GM19455 (cell line): ENCODE measurements at regions not wholly inside any gene's neighbourhood (a gene's known extent, or its start where the extent isn't known, plus 50 kb on each side); places are given as distances from the start of the nearest gene placed in this dataset.
A peak's percentile ranks its signal among the peaks of the same experiment; 100 is the strongest.

ENCODE experiments used
- ATAC-seq: cut with Tn5 transposase; IDR thresholded peaks from one replicate; pipeline ENCODE4 v1.9.1; 2021; ENCODE audit not compliant: unreplicated experiment

DNA sequence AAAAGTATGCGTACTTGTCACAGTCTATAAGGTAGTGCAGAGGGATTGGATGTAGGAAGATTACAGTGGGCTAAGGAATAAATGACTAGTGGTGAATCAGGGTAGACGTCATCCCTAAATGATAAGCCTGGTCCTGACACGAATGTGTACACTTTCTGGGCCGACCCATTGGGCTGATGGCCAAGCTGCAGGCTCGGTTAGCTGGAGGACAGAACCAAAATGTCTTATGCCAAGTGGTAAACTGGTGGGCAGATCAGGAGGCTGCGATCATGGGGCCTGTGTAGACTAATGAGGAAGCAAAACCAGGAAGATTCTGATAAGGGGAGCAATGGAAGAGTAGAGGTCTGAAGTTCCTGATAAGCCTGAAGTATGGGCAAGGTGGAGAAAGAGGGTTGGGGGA is 272.8 kb upstream of the GATB start:
- ATAC-seq, result no peak

DNA sequence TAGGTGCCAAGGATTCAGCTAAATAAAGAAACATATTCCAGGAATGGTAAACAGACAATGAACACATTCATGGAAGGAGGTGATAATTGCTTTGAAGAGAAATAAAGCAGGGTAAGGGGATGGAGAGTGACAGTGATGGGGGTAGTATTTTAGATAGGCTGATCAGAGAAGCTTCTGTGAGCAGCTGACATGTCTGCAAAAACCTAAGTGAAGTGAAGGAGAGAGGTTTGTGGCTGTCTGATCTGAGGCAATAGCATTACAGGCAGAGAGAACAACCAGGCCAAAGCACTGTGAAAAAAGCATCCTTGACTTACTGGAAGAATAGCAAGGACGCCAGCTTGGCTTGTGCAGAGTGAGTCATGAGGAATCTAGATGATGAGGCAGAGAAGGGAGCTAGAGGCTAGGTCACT is 271.9 kb upstream of the GATB start:
- no peak for ATAC-seq

DNA sequence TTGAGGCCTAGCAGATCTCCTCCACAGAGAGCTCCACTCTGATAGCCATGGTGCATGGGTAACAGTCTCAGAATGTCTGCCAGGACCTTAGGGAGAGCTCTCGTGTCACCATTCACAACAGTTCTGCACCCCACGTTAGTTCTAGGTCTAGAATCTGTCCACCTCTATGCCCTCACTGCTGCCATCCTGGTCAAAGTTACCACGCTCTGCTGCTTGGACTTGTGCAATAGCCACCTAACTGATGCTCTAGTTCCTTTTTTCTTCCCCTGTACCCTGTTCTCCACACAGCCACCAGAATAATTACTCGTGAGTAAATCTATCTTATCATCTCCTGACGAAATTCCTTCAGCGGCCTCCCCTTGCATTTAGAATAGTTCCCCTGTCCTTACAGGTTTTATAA is 268.8 kb upstream of the GATB start:
- ATAC-seq, result no peak

DNA sequence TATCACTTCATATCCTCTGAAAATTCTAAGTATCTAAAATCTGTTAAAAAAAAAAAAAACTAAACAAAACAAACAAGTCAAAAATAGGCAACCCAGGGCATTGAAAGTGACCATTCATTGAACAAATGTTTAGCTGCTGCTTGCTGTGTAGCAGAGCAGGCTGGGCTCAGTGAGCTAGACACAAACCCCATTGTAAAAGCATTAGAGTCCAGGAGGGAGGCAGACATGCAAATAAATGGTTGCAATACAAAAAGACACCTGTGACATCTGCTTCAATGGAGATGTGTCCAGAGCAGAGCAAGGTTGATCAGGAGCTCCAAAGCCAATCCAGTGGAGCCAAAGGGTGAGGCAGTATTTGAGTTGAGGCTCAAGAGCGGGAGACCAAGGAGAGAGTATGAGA is 267.3 kb upstream of the GATB start:
- no peak for ATAC-seq

DNA sequence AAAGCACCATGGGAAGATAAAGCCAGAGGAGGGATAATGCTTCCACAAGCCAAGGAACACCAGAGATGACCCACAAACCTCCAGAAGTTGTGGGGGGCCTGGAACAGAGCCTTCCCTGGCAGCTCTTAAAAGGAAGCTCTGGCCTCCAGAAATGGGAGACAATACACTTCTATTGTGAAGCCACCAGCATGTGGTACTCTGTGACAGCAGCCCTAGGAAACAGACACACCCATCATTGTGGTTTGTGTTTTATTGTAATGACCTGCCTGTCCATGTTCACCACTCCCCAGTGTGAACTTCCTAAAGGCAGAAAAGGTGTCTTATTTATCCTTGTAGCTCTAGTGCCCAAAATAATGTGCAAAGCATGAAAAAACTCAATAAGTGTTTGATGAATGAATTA is 264.1 kb upstream of the GATB start:
- no peak for ATAC-seq

DNA sequence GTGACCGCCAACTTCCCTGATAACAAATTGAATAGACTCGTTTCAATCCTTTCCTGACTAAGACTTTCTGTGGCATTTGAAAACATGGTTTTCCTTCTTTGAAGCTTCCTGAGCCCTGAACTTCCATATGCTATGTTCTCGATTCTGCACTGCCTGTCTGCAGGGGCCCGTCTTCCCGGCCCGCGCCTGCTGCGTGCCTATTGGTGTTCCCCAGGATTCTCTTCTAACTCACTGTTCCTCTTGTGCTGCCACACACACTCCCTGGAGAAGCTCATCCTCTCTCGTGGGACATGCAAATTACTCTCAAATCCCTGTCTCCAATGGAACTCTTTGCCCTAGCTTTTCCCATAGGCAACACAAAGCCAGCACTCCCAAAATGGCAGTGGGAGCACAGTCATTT is 262.9 kb upstream of the GATB start:
- ATAC-seq, result no peak

DNA sequence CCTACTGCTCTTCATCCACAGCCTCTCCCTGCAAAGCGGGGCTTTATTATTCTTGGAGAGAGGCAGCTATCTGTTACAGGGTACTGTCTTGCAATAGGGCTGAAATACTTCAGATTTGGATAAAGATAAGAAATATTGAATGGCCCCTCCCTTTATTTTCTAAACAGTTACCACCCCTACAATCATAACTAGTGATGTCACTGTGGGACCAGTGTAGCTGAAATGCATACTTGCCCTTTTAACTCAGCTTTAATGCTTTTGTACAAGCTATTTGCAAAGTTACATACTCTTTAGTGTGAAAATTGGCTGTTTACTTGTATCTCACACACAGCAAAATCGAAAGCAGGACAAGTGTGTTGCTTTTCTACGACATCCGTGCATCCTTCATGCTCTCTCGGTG is 261.7 kb upstream of the GATB start:
- no peak for ATAC-seq

DNA sequence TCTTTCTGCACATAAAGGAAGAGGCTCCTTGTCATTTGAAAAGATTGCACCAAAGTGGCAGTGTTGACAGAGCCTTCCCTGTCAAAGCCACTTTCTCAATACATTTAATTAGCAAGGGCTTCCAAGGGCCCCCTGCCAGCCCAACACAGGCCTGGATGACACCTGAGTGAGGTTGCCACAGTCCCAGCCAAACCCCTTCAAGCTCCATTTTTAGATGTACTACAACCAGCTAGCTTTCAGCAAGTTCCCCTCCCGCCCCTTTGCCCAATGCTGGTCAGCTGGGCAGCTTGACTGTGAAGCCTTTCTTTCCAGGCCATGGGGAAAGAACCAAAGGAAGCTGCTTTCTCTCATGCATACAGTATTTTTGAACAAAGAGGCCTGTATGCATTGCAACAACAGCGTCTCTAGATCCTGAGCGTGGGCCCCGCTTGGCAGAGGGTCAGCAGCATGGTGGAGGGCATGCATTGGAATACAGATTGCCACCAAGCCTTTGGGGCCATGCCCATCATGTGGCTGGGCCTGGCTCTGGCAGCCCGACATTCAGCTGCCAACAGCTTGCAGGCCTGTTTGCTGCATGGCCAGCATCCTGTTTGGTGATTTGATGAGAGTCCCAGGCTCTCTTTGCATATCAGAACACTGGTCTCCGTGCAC is 261.1 kb upstream of the GATB start:
- ATAC-seq, result no peak

DNA sequence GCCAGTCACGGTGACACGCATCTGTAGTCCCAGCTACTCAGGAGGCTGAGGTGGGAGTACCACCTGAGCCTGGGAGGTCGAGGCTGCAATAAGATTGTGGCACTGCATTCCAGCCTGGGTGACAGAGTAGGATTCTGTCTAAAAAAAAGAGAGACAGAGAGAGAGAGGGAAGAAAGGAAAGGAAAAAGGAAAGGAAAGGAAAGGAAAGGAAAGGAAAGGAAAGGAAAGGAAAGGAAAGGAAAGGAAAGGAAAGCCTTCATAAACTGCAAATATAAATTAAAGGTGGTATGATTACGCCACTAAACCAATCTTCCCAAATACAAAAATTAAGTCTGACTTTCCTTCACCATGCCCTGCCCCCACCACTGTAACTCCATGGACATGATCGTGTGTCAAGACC is 259.3 kb upstream of the GATB start:
- no peak for ATAC-seq

DNA sequence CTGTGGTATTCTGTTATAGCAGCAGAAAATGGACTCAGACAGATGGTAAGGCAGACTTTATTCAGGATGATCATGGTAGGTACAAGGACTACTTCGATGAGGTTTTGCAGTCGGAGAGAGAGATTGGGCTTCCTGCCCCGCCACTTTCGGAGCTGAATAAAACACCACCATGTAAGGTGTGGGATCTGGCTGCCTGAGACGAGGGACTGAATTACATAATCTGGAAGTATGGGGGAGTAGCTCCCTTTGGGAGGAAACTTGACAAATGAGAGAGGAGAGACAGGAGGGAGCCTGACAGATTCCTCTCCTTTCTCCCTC is 255.5 kb upstream of the GATB start:
- no peak for ATAC-seq

DNA sequence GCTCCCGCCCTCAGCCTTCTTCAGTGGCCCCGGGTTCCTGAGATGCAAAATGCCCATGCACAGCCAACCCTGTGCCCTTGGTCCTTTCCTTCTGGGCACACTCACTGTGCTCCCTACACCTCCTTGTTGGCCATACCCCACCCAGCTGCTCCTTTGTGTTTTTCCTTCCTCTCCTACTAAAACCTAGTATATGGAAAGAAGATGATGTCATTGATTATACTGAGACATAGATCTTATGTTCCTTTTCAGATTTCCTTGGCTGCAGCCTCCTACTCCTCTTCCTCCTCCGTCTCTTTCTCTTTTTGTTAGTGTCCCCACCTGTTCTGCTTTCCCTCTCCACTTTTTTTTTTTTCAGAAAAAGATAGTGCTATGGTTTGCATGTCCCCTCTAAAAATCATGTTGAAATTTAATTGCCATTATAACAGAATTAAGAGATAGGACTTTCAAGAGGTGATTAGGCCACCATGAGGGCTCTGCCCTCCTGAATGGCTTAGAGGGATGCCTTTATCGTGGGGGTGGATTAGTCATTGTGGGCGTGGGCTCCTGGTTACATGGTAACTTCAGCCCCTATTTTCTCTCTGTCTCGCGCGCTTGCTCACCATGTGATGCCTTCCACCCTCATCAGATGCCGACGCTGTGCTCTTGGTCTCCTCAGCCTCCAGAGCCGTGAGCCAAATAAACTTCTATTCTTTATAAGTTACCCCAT is 254.9 kb upstream of the GATB start:
- no peak for ATAC-seq

DNA sequence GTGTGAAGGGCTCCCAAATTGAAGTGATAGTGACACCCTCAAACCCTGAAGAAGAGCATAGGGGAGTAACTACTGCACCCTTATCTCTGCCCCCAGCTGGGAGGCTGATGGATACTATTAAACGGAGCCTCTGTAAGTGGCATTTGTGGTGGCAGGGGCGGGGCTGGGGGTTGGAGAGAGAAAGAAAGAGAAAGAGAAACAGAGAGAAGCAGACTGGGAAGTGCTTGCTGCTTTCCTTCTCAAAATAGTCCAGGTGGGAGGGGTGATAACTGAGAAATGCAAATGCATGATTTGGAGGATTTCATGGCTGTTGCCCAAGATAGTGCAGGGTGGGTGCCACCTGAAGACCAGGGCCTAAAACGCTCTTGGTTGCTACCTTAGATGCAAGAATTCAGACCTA is 253.5 kb upstream of the GATB start:
- peak; percentile 91 for ATAC-seq

DNA sequence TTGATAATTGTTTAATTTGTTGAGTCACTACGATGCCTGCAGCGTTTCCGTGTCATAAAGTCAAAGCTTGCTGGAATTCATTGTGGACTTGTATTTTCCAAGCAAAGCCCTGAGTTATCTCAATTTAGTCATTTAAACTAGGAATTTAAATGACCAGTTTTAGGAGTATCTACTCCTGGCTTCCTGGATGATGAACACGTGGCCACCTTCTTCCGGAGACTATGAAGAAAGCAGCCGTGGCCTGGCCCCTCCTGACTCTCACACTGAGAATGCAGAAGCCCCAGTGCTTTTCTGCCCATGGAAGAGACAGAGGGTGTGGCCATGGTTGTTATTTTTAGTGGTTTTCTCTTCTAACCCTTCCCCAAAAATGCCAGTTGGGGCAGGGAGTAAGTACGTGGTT is 250.7 kb upstream of the GATB start:
- no peak for ATAC-seq

DNA sequence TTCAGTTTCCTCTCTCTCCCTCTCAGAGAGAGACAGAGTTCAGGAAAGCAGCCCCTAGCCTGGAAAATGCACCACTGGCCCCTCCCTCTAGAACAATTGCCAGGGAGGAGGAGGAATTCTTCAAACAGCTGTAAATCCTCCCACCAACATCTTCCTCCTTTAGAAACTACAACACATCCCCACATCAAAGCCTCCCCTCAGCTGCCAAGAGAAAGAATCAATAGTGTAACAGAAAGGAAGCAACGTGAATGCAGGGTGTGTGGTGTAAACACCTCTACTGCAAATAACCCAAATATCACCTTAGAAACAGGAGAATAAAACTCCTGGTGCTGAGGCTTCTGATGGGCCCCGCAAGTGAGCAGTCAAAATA is 249.9 kb upstream of the GATB start:
- ATAC-seq, result no peak

DNA sequence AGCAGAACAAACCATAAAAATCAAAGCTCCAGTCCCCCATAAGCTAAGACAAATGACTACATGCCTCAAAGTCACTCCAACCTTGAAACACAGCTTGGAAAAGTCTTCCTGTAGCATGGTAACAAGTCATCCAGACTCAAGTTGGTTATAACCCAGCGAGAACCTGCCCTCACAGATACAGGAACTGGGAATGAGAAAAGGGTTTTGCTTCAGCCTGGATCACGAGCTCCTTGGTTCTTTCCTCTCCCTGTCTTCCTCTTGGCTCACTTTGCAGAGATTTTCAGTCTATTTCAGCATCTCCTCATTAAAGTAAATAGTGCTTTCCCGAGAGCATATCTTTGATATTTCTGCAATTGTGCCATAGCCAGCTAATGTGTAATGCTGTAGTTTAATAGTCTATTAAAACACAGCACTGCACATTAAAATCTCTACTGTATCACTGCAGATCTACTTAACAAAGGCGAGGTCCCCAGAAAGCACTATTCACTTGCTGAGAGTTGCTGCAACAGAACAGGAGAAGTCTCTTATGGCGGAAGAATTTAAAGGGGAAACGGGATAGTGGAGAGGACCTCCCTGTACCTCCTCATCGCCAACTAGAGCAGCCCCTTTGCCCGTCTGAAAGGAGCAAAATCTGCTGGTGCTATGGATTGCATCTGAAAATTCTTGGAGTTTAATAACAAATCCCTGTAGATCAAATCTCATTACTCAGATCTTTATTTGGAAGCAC is 249.3 kb upstream of the GATB start:
- no peak for ATAC-seq

DNA sequence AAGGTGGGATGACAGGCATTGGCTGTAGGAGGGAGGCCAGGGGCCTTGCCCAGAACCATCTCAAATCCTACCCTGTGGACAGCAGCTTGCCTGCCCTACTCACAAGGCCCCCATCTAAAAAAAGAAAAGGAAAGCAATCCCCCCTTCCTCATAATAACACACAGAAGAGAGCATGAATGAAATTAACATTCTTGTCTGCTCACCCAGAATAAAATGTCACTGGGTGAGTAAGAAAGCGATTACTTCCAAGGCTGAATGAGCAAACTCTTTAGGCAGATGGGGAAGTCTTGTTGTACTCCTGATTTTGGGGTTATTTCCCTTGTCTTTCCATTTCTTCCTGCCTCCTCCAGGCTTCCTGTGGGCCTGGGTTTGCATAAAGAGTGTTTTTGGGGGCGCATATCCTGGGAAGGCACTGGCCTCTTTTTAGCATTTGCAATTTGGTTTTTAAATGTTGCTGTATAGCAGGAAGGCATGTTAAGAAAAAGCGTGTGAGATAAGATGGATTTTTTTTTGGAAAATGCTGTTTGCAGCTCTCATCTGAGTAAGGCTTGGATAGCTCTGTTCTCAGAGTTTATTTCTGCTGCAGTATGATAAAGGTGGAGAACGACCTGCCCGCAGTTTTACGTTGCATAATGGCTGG is 248.3 kb upstream of the GATB start:
- ATAC-seq, result no peak

DNA sequence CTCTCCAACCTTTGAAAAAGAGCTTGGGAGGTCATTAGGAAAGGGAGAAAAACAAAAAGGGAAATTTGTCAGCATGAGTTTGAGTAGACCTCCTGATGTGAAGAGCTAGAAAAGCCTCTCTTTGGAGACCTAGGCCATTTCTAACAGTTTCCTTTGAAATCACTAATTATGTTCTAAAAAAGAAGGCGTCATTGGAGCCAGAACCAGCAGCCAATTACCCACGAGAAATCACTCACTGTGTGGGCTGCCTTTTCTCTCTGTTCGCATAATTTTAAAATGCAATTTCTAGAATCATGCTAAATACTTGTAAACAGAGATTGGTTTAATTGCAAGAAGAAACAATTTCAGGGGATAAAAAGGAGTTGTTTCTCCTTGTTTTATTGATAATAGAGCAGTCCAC is 246.3 kb upstream of the GATB start:
- ATAC-seq, result no peak

DNA sequence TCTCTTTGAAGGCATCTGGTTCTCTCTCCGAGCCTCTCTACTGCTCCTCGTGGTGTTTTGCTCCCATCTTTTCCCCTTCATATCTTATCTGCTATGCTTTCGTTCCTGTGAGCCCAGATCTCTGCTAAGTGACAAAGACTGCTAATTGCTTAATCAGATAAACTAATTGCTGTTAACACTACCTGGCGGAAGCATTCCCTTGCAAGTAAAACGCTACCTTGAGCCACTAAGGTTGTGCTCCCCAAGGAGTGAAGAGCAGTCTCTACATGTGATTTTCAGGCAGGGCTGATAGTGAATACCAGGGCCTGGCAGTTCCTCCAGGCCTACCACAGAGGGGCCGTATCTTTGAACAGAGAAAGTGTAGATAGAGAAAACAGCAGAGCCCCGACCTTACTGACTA is 244.0 kb upstream of the GATB start:
- no peak for ATAC-seq

DNA sequence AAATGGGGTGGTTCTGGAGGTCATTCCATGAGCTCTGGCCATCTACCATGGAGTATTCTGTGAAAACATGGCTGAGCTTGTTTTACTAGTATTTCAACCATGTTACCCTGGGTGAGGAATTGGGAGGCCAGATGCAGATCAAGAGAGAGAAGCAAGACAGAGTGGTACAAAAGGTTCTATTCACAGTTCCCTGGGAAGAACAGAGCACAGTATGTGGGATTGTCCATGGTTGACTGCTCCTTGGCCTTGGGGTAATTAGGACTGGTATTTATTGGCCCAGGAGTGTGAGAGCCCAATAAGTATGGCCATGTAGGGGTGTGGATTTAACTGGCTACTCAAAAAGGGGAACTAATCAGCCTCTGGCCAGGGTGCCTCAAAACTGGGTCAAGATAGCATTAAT is 239.7 kb upstream of the GATB start:
- ATAC-seq, result no peak

DNA sequence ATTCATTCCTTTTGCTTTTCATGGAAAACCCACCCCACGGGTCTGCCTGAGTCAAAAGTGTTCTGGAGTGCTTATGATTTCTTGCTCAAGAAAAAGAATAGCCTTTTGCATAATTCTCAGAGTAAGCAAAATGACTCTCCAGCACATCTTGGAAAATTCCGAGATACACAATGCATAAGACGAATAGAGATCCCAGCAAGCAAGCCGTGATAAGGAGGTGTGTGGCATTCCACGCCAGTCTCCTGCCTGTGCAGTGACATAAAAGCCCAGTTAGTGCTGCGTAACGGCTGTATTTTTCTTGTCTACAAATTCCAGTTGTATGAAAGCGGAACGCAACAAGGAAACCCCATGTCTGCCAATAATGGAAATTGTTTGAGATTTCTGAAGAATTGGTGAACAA is 237.9 kb upstream of the GATB start:
- no peak for ATAC-seq

DNA sequence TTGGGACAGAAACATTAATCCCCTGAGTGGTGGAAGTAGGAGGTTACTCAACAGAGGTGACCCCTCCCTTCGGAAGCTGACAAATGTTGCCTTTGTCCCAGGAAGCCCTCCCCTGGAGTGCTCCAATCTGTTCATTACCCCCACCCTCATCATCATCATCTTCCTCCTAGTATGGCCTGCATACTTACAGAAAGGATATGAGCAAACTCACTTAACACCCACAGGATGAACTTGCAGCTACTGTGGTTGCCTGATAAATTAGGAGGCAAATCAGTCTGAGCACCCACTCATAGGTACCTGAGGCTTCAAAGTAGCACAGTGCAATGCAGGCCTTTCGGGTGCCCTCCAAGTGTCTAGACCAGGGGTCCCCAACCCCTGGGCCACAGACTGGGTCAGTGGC is 236.7 kb upstream of the GATB start:
- no peak for ATAC-seq

DNA sequence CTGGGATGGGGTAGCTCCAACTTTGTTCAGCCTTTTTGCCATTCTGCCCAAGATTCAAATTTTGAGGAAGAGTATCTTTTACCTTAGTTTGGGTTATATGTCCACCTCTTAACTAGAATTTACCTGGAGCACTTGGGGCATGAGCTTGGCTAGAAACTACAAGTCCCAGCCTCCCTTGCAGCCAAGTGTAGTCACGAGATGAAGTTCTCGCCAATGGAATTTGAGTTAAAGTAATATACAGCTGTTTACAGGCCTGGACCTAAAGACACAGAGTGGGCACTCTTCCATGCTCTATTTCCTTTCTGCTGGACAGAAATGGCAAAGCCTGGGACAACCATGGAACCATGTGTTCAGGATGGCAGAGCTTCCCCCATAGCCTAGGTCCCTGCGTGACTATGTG is 233.6 kb upstream of the GATB start:
- no peak for ATAC-seq
